Natural killer cell (primary cell): ENCODE measurements at regions not wholly inside any gene's neighbourhood (a gene's known extent, or its start where the extent isn't known, plus 50 kb on each side); places are given as distances from the start of the nearest gene placed in this dataset.

Source experiments
- ATAC-seq, 3 donors: fragments of 150-1000 bp in 2 of 3; fragments of 200-7000 bp in 1 of 3; cut with Tn5 transposase; 1 replicate in 1 of 3; 2 replicates in 2 of 3; pipeline ENCODE4 v1.10.0; 2021; ENCODE audit warnings: mild to moderate bottlenecking in 2 of 3, moderate library complexity in 2 of 3
- DNase-seq, 2 donors: peaks; one replicate each; pipeline versions ENCODE4 v3.0.0 to v3.0.0-alpha.2; 2013 to 2021; ENCODE audit warnings: mixed read lengths in 1 of 2
- H3K27ac ChIP-seq: one replicate; pipeline ENCODE4 v1.5.1; 2013; ENCODE audit warnings: mild to moderate bottlenecking, low read length
- H3K27me3 ChIP-seq: one replicate; pipeline ENCODE4 v1.6.1; 2013; ENCODE audit warnings: low read length; ENCODE audit not compliant: control insufficient read depth, insufficient read depth
- H3K36me3 ChIP-seq: one replicate; pipeline ENCODE4 v1.6.1; 2013; ENCODE audit warnings: low read length; ENCODE audit not compliant: control insufficient read depth, insufficient read depth
- H3K4me1 ChIP-seq: one replicate; pipeline ENCODE4 v1.6.1; 2013; ENCODE audit warnings: low read length; ENCODE audit not compliant: control insufficient read depth, insufficient read depth
- H3K4me3 ChIP-seq: one replicate; pipeline ENCODE4 v1.5.1; 2013; ENCODE audit warnings: low read length
- H3K9me3 ChIP-seq: one replicate; pipeline ENCODE4 v1.6.1; 2013; ENCODE audit warnings: low read length; ENCODE audit not compliant: control insufficient read depth, insufficient read depth
- H3K27ac Mint-ChIP-seq, 2 donors: one replicate each; pipeline ENCODE4 v1.8.0; 2022; ENCODE audit warnings: mild to moderate bottlenecking in 2 of 2, mixed read lengths in 2 of 2, moderate library complexity in 1 of 2
- H3K27me3 Mint-ChIP-seq, 2 donors: one replicate each; pipeline ENCODE4 v1.8.0; 2022; ENCODE audit warnings: low read depth in 2 of 2, mixed read lengths in 2 of 2
- H3K36me3 Mint-ChIP-seq: one replicate; pipeline ENCODE4 v1.8.0; 2022; ENCODE audit warnings: mixed read lengths
- H3K4me1 Mint-ChIP-seq, 2 donors: one replicate each; pipeline ENCODE4 v1.8.0; 2022; ENCODE audit warnings: mixed read lengths in 2 of 2
- H3K4me3 Mint-ChIP-seq: one replicate; pipeline ENCODE4 v1.8.0; 2022; ENCODE audit warnings: mild to moderate bottlenecking, moderate library complexity, mixed read lengths
- H3K9me3 Mint-ChIP-seq, 2 donors: one replicate each; pipeline ENCODE4 v1.8.0; 2022; ENCODE audit warnings: mixed read lengths in 2 of 2
- WGBS: methylation state at CpG from one replicate; pipeline ENCODE4 v1.1.7; 2013; ENCODE audit warnings: missing lambda C conversion rate; ENCODE audit not compliant: insufficient coverage; 5-methylcytosine and 5-hydroxymethylcytosine counted together
- intact Hi-C: fragments of 100-400 bp; cut with micrococcal nuclease; formaldehyde crosslinking; loops from one replicate; pipeline ENCODE4 v1.14.2; 2022
- TF ChIP-seq, protein P1 (sequence below): fragments of 200-600 bp; IDR thresholded peaks from one replicate; pipeline ENCODE4 v1.8.0; 2022; ENCODE audit warnings: antibody characterized with exemption

DNA sequence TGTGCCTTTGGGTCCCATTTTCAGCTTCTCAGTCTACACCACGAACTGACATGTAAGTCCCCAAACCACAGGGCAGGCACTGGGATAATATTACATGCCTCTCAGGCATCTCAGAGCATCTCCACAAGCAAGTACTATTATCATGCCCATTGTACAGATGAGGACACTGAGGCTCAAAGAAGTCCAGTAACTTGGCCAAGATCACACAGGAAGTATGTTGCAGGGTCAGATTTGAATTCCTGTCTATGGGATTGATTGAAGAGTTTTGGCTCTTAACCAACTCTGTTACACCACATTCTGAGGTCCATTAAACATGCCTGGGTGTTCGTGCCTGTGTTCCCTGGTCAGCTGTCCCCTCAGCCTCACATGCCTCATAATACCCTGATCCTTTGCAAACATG is 319.8 kb downstream of the FOXO1 start:
- H3K27ac Mint-ChIP-seq: no peak overlapping the region
- Histone ChIP-seq H3K4me3 (no peak overlapping the region), H3K36me3 (no peaks in the 10 kb centered on the region), H3K27me3 (no peaks in the 10 kb centered on the region), H3K9me3 (no peaks in the 10 kb centered on the region), H3K27ac (no peak overlapping the region), H3K4me1 (no peaks in the 10 kb centered on the region)
- H3K4me3 Mint-ChIP-seq: no peak overlapping the region
- TF ChIP-seq, protein P1, sequence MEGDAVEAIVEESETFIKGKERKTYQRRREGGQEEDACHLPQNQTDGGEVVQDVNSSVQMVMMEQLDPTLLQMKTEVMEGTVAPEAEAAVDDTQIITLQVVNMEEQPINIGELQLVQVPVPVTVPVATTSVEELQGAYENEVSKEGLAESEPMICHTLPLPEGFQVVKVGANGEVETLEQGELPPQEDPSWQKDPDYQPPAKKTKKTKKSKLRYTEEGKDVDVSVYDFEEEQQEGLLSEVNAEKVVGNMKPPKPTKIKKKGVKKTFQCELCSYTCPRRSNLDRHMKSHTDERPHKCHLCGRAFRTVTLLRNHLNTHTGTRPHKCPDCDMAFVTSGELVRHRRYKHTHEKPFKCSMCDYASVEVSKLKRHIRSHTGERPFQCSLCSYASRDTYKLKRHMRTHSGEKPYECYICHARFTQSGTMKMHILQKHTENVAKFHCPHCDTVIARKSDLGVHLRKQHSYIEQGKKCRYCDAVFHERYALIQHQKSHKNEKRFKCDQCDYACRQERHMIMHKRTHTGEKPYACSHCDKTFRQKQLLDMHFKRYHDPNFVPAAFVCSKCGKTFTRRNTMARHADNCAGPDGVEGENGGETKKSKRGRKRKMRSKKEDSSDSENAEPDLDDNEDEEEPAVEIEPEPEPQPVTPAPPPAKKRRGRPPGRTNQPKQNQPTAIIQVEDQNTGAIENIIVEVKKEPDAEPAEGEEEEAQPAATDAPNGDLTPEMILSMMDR: no peak
- intact Hi-C loops: no loop called here
- H3K27me3 Mint-ChIP-seq: no peaks in the 10 kb centered on the region
- H3K9me3 Mint-ChIP-seq: no peaks in the 10 kb centered on the region
- H3K36me3 Mint-ChIP-seq: no peaks in the 10 kb centered on the region
- ATAC-seq (no peak), DNase-seq (no peak)
- no peaks in the 10 kb centered on the region for H3K4me1 Mint-ChIP-seq
- WGBS: 86% methylated on average over 2 of the region's 2 CpGs

DNA sequence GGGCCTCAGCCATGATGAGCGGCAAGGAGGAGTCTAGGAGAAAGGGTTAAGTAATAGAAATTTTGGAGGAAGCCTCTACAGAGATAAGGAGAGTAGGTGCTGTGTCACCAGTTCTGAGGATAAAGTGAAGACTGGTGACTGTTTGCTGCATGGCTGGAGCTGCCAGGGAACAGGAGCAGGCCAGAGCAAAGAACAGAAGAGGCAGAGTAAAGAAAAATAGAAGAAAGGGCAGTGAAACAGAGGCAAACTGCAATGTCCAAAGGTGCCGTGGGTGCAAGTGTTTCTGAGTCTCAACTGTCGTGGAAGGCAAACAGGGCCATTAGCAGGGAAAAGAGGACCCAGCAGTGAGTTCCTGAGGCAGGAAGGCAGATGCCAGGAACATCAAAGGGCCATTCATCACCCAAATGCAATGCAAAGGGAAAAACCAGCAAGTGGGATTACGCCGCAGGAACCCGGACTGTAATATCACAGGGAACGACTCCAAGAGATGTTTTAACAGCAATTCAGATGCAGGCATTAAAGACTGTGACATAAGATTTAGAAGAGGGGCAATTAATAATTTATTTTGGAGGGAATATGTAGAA is 318.3 kb downstream of the FOXO1 start:
- Mint-ChIP-seq H3K27ac (no peak overlapping the region), H3K4me1 (no peaks in the 10 kb centered on the region), H3K9me3 (no peaks in the 10 kb centered on the region), H3K27me3 (peaks cover 0 to under 1% of the 10 kb centered on the region in 2 donors), H3K4me3 (no peak overlapping the region), H3K36me3 (no peaks in the 10 kb centered on the region)
- Histone ChIP-seq H3K4me3 (no peak overlapping the region), H3K27me3 (no peaks in the 10 kb centered on the region), H3K36me3 (no peaks in the 10 kb centered on the region), H3K27ac (no peak overlapping the region), H3K4me1 (no peaks in the 10 kb centered on the region), H3K9me3 (no peaks in the 10 kb centered on the region)
- intact Hi-C loops: no loop called here
- 98% methylated on average over 7 of the region's 7 CpGs for WGBS
- DNase-seq (no peak), ATAC-seq (no peak)
- TF ChIP-seq, protein P1: no peak

DNA sequence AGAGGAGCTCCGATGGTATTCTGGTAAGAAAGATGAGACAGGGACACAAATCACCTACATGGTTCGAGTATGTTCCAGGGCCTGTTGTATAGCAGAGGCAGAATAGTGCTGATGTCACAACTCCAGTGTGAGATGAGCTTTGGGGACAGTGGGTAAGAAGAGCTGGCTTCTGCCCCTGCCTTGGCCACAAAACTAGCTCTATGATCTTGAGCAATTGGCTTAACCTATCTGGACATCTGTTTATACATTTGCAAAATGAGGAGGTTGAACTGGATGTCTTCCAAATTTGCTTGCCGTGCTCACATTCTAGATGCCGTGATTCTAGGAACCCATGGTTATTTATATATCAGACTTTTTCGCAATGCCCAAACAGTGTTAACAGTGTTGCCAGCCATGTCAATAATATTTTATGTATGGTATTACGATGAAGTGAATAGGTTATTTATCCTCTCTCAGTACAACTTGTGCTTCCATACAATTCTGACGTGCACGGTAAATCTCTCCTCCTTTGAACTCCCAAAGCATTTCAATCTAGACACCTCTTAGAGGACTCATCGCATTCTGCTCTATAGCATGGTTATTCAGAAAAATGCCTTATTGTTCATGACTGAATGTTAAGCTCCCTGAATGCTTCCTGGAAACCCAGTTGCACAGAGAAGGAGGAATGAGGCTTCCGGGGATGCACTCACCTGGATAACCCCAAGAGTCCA is 316.0 kb downstream of the FOXO1 start:
- ATAC-seq: peak in 1 of 3 donors; percentile 40
- no peak overlapping the region for H3K27ac Mint-ChIP-seq
- Histone ChIP-seq H3K27me3 (no peaks in the 10 kb centered on the region), H3K4me1 (no peaks in the 10 kb centered on the region), H3K9me3 (no peaks in the 10 kb centered on the region), H3K36me3 (no peaks in the 10 kb centered on the region), H3K4me3 (no peak overlapping the region), H3K27ac (no peak overlapping the region)
- 90% methylated on average over 9 of the region's 10 CpGs for WGBS
- H3K36me3 Mint-ChIP-seq: no peaks in the 10 kb centered on the region
- DNase-seq: no peak
- TF ChIP-seq, protein P1: no peak
- H3K4me1 Mint-ChIP-seq: no peaks in the 10 kb centered on the region
- intact Hi-C loops: no loop called here
- H3K9me3 Mint-ChIP-seq: no peaks in the 10 kb centered on the region
- no peak overlapping the region for H3K4me3 Mint-ChIP-seq
- peaks cover 0 to 2% of the 10 kb centered on the region in 2 donors for H3K27me3 Mint-ChIP-seq
